HG03159 (cell line): ENCODE measurements at regions not wholly inside any gene's neighbourhood (a gene's known extent, or its start where the extent isn't known, plus 50 kb on each side); places are given as distances from the start of the nearest gene placed in this dataset.

ENCODE experiments used
- ATAC-seq: cut with Tn5 transposase; IDR thresholded peaks from one replicate; pipeline ENCODE4 v1.9.1; 2021; ENCODE audit warnings: mild to moderate bottlenecking, moderate library complexity; ENCODE audit not compliant: unreplicated experiment

GRCh38 chr9:79284081-79284480 is 287.7 kb upstream of the TLE4 start:
- no peak for ATAC-seq

DNA sequence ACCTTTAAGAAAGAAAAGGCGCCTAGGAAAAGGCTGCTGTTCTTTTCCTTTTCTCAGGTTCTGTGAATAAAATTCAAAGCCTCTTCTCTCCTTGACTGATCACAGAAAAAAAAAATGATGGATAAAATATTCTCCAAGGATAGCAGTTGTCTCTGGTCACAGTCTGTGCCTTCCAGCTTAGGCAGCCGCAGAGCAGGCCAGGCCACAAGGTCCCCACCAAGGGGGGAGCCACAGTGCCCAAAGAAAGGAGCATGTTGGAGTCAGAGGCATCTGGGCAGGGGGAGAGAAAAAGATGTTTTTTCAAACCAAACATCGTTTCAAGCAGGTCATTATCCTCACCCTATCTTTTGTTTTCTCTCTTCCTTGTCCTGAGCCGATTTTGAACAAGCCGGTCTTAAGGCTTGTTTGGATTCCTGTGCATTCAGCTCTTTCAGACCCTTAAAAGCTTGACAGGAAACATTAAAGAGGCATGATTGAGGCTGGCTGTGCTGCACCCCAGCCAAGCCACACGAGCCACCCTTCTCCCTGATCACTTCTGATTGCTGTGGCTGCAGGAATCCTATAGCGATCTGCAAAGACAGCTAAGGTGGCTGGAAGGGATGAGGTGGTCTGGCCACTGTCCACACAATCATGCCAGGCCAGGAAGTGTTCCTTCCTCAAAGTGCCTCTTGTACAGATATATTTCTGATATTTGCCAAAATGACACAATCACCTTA is 284.6 kb upstream of the TLE4 start:
- no peak for ATAC-seq

- ATAC-seq = no peak
These were observed 284.0 kb upstream of the TLE4 start for GRCh38 chr9:79287708-79288290.

- no peak for ATAC-seq
These were observed 281.9 kb upstream of the TLE4 start for GRCh38 chr9:79289856-79290255.

DNA sequence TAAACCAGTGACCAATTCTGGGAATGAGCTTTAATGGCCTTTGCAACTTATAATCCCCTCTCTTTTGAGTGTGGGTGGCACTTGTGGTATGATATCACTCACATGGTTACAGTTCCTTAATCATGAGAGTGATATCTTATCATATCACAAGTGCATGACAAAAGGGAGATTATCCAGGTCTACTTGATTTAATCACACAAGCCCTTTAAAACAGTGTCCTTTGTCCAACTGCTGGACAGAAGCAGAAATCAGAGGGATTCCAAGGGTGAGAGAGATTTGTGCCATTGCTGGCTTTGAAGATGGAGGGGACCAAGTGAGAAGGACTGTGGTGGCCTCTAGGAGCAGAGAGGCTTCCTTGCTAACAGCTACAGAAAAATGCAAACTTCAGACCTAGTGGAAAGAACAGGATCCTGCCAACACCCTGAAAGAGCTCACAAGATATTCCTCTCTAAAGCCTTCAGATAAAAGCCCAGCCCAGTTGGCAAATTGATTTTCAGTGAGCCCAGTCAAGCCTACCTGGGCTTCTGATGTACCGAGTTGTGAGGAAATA is 279.0 kb upstream of the TLE4 start:
- no peak for ATAC-seq

DNA sequence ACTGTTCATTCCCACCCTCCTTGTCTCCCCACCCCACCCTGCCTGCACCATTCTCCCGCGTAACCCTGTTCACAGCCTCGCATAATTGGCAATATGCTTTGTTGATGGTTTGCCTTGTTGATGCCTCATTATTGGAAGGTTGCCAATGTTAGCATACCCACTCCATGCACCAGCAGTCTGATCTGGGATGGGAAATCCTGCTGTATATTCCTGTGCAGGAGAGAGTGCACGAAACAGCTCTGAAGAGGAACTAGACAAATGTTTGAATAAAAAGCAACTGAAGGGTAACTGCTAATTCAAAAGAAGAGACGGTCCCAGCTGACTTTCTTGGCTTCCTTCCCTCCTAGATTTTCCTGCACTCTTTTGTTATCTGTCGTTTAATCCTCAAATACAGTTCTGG is 271.7 kb upstream of the TLE4 start:
- ATAC-seq = no peak

DNA sequence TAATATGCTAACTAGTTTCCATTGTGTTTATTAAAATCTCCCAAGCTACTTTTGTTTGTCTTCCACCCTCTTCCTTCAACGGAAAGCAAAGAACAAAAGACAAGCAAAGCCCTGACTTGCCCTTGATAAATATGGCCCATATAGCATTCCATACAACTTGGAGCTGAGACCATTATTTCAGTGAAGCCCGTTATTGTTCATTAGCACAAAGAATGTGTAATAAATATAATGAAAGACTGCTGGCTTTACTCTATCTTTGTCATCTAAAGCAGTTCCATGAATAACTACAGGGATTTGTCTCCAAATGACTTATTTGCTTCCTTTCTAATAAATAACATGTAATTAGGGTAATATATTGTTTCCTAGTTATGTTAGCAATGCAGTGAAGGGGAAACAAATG is 270.7 kb upstream of the TLE4 start:
- ATAC-seq = no peak

DNA sequence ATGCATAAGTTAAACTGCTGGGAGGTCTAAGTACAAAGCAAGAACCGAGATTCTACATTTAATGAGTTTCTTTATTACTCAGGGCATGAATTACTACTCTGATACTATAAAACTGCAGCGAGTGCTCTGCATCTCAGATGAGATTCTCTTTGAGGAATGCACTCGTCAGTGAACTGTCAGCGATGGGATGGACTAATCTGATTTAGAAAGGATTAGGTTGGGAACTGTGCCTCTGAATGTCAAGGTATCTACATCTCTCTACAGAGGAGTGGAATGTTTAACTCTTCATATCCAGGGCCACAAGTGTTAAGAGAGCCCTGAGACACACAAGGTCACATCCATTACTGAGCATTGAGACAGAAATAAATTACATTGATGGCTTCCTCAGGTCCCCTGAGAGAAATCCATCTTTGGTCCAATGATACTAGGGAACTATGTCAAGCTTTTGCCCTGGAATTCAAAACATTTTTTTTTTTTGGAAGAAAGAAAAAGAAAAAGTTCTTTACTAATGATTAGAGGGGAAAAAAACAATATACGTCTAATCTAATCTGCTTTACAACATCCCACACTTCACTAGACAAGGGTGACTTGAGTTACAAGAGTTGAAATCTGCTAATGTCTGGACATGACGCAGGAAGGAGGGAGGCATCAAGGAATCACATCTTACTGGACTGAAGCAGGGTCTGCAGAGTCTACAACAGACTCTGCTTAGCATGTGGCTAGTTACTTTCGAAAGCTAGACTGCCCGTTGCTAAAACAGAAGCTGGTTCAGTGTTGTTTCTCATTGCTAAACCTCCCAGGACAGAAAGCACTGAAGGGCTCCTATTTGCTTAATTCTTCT is 270.0 kb upstream of the TLE4 start:
- no peak for ATAC-seq

DNA sequence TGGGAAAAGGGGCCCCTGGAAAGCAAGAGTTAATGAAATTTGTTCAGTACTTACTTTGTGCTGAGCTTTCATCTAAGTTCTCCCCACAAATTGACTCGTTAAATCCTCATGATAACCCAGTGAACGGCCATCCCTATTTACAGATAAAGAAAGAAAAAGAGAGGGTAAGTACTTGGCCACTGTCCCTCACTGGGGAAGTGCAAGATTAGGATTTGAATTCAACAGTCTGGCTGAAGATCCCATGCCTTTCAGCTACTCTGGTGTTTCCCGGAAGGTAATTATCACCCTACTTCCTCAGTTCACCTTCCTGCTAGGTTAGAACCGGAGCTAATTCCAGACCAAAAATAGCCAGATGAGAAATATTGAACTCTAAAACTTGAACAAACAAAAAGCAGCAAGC is 269.2 kb upstream of the TLE4 start:
- no peak for ATAC-seq

DNA sequence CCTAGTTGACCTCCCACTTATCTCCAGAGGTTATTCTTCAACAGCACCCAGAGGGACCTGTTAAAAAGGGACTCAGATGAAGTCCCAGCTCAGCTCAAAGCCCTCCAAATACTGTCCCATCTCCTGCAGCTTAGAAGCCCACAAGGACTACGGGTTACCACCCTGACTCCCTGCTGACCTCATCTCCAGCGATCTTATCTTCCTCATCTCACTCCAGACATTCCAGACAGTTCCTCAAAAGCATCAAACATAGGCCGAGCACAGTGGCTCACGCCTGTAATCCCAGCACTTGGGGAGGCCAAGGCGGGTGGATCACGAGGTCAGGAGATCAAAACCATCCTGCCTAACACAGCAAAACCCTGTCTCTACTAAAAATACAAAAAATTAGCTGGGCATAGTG is 263.8 kb upstream of the TLE4 start:
- ATAC-seq = no peak

- no peak for ATAC-seq
These were observed 258.9 kb upstream of the TLE4 start for GRCh38 chr9:79312686-79313421.

DNA sequence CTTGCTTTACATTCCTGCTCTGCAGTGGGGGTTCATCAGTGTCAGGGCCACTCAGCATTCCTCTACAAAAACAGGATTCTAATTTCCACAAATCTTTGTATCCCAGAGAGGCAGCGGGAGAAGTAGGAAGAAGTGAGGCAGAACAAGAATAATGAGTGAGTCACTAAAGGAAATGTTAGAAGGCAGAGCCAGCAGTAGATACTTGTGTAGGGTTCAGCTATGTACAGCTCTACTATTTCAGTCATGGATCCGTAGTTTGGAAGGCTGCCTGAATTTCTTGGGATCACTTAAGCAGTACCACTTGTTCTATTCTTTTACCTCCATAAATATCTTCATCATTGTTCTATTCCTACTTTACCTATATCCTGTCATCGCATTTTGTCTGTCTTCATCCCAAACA is 246.3 kb upstream of the TLE4 start:
- ATAC-seq = no peak

- no peak for ATAC-seq
These were observed 241.9 kb upstream of the TLE4 start for GRCh38 chr9:79329861-79330260.

DNA sequence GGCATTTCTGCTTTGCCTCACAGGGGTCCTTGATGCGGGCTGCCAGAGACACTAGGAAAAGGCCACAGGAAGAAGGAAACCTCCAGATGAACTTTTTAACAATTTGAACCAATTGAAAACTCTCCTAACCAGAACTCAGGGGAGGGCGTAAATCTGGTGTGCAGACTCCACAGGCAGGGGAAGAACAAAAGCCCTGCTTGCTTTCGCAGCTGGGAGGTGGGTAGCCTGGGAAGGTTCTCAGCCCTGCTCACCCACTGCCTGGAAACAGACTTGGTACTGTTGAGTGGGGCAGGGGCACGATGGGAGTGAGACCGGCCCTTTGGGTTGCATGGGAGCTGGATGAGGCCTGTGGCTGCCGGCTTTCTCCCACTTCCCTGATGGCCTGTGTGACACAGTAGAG is 237.8 kb upstream of the TLE4 start:
- no peak for ATAC-seq

DNA sequence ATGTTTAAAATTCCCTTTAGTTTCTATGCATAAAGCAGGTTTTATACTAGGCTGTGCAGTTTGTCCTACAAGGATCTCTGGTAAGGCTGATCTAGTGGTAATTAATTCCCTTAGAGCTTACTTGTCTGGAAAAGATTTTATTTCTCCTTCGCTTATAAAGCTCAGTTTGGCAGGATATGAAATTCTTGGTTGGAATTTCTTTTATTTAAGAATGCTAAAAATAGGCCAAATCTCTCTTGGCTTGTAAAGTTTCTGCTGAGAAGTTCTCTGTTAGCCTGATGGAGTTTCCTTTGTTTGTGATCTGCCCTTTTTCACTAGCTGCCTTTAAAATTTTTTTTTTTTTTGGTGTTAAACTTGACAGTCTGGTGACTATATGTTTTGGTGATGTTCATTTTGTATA is 237.1 kb upstream of the TLE4 start:
- ATAC-seq = no peak

DNA sequence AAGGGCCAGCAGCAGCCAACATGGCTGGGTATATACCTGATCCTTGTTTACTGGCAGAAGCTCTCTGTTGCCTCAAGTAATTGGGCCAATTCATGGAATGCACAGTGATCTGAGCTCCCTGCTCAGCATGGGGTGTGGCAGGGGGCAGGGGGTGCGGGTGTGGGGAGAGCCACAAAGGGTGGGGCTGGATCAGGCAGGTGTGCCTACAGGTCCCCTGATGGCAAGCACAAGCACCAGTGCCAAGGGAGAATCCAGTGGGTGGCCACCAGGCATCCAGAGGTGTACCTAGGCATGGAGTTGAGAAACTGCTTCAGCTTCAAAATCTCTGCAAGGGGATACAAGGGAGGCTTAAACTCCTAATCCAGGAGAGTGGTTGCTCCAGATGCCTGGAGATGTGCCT is 235.8 kb upstream of the TLE4 start:
- no peak for ATAC-seq

- ATAC-seq = no peak
These were observed 230.2 kb upstream of the TLE4 start for GRCh38 chr9:79341561-79341960.

- ATAC-seq = no peak
These were observed 225.3 kb upstream of the TLE4 start for GRCh38 chr9:79346350-79347020.

GRCh38 chr9:79352322-79352721 is 219.4 kb upstream of the TLE4 start:
- ATAC-seq = no peak

GRCh38 chr9:79353856-79354520 is 217.8 kb upstream of the TLE4 start:
- ATAC-seq = no peak
